Activated naive CD8-positive, alpha-beta T cell treated with anti-CD3 and anti-CD28 coated beads, Interleukin-2, amount 10 ng/mL, durations not matched to agents 7 days and 5 days (primary cell): ENCODE measurements at regions not wholly inside any gene's neighbourhood (a gene's known extent, or its start where the extent isn't known, plus 50 kb on each side); places are given as distances from the start of the nearest gene placed in this dataset.

Experiments
- ATAC-seq: fragments of 150-1000 bp; cut with Tn5 transposase; one replicate; pipeline ENCODE4 v1.10.0; 2021; ENCODE audit warnings: low read depth, moderate library complexity
- POLR2A ChIA-PET: fragments of 350-600 bp; sonication (Branson Sonifier 250); formaldehyde crosslinking; loops from one replicate; lab custom pipeline; 2021; ENCODE audit warnings: antibody characterized with exemption; lab: Charles Lee
- DNase-seq: peaks from one replicate; pipeline ENCODE4 v3.0.0; 2021
- H3K27ac Mint-ChIP-seq: one replicate; pipeline ENCODE4 v1.8.0; 2022; ENCODE audit warnings: mild to moderate bottlenecking, mixed read lengths
- H3K27me3 Mint-ChIP-seq: one replicate; pipeline ENCODE4 v1.8.0; 2022; ENCODE audit warnings: mild to moderate bottlenecking, moderate library complexity, mixed read lengths
- H3K36me3 Mint-ChIP-seq: one replicate; pipeline ENCODE4 v1.8.0; 2021; ENCODE audit warnings: mild to moderate bottlenecking, mixed read lengths
- H3K4me1 Mint-ChIP-seq: one replicate; pipeline ENCODE4 v1.8.0; 2021; ENCODE audit warnings: mixed read lengths
- H3K4me3 Mint-ChIP-seq: one replicate; pipeline ENCODE4 v1.8.0; 2022; ENCODE audit warnings: mild to moderate bottlenecking, moderate library complexity, mixed read lengths
- H3K9me3 Mint-ChIP-seq: one replicate; pipeline ENCODE4 v1.8.0; 2021; ENCODE audit warnings: mixed read lengths

GRCh38 chr13:109545931-109546330 is 240.5 kb downstream of the IRS2 start:
- ATAC-seq, result no peak
- POLR2A ChIA-PET, result no interaction called here
- no peak for DNase-seq
- H3K9me3 Mint-ChIP-seq, result peaks cover 1% of the 10 kb centered on the region
- H3K27me3 Mint-ChIP-seq, result peaks cover 5% of the 10 kb centered on the region
- H3K36me3 Mint-ChIP-seq, result no peaks in the 10 kb centered on the region
- H3K27ac Mint-ChIP-seq, result no peak overlapping the region
- no peak overlapping the region for H3K4me3 Mint-ChIP-seq
- peaks cover 3% of the 10 kb centered on the region for H3K4me1 Mint-ChIP-seq

DNA sequence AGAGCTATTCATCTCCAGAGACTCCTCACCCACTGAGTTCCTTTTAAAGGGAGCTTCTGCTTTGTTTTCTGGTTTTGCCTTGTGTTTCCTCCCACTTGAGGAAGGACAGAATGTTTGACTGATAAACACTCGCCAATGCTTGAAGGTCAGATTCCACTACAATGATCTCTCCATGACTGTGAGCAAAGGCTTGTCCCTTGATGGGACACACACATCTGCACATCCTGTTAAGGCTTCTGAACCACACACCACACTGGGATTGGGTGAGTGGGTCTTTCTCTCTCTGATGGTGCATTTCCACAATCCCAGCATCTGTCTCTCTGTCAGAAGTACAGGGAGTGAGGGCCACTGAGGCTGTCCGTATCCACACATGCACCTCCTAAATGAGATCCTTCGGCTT is 245.3 kb downstream of the IRS2 start:
- Mint-ChIP-seq H3K27ac (no peak overlapping the region), H3K36me3 (no peaks in the 10 kb centered on the region), H3K4me1 (peaks cover 3% of the 10 kb centered on the region)

DNA sequence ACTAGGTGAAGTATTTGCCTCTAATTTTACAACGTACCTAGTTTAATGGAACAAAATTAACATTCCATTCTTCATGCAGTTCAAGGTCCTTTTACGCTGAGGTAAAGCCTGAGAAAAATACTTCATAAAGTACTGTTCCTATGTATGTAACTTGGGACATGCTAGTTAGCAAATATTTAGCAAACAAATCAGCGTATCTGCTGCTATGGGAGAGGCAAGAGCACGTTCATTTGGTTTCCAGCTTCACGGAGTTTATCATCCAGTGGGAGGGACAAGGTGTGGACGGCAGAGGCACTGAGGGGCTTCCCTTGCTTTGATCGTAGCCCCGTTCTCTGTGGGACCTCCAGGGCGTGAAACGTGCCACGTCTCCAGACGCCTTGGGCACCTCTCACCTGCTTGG is 248.8 kb downstream of the IRS2 start:
- Mint-ChIP-seq H3K27me3 (no peaks in the 10 kb centered on the region), H3K4me1 (no peaks in the 10 kb centered on the region), H3K36me3 (no peaks in the 10 kb centered on the region), H3K9me3 (no peaks in the 10 kb centered on the region), H3K4me3 (no peak overlapping the region), H3K27ac (no peak overlapping the region)
- POLR2A ChIA-PET, result no interaction called here
- no peak for DNase-seq
- ATAC-seq, result no peak

More for the DNA sequence above, 245.3 kb downstream of the IRS2 start:
- peaks cover 1% of the 10 kb centered on the region for H3K9me3 Mint-ChIP-seq
- ATAC-seq, result no peak
- POLR2A ChIA-PET, result no interaction called here
- H3K4me3 Mint-ChIP-seq, result no peak overlapping the region
- H3K27me3 Mint-ChIP-seq, result no peaks in the 10 kb centered on the region
- no peak for DNase-seq

- POLR2A ChIA-PET, result interaction anchor here (0.5 kb wide), 1 partner anchor 39 kb away, joined by 3 read pairs; no protein-coding TSS in a partner anchor
- no peaks in the 10 kb centered on the region for H3K36me3 Mint-ChIP-seq
- H3K27me3 Mint-ChIP-seq, result no peaks in the 10 kb centered on the region
- ATAC-seq, result no peak
- no peaks in the 10 kb centered on the region for H3K4me1 Mint-ChIP-seq
- no peaks in the 10 kb centered on the region for H3K9me3 Mint-ChIP-seq
- no peak overlapping the region for H3K27ac Mint-ChIP-seq
- DNase-seq, result no peak
- no peak overlapping the region for H3K4me3 Mint-ChIP-seq
Observed at GRCh38 chr13:109533350-109533749, 253.0 kb downstream of the IRS2 start.

DNA sequence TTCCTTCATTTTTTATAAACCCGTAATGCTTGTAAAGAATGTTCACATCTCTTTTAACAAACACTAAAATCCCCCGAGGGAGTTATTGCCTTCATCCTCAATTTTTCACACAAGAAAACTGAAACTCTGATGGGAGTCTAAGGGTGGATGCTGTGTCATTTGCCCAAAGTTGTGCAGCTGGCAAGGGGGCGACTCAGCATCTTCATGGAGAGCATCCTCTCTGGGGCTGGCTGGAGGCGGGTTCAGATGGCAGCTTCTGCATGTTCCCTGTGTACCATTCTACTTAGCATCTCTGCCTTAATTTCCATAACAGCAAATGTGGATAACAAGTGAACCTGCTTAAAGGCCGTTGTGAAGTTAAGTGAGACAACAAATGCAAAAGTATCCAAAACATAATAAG is 256.4 kb downstream of the IRS2 start:
- no peak overlapping the region for H3K4me3 Mint-ChIP-seq
- ATAC-seq, result no peak

DNA sequence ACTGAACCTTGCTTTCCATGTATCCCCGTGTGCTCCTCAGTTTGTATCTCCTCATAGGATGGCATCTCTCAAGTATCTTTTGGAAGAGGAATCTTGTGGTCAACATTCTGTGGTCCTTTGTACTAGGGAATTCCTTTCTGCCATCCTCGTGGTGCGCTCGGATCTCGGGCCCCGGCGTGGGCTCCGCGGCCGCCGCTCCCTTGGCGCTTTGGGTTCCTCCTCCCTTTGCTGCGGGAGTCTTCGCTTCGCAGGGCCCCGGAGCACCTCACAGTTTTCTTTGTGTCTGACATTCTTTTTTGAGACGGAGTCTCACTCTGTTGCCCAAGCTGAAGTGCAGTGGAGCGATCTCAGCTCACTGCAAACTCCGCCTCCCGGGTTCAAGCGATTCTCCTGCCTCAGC is 264.7 kb downstream of the IRS2 start:
- ATAC-seq (no peak), DNase-seq (no peak)
- H3K4me3 Mint-ChIP-seq, result no peak overlapping the region
- peaks cover 3% of the 10 kb centered on the region for H3K27me3 Mint-ChIP-seq
- POLR2A ChIA-PET, result no interaction called here
- no peak overlapping the region for H3K27ac Mint-ChIP-seq
- H3K9me3 Mint-ChIP-seq, result no peaks in the 10 kb centered on the region
- H3K4me1 Mint-ChIP-seq, result no peaks in the 10 kb centered on the region
- H3K36me3 Mint-ChIP-seq, result no peaks in the 10 kb centered on the region

More for the DNA sequence above, 256.4 kb downstream of the IRS2 start:
- Mint-ChIP-seq H3K4me1 (no peaks in the 10 kb centered on the region), H3K27me3 (no peaks in the 10 kb centered on the region), H3K9me3 (no peaks in the 10 kb centered on the region), H3K27ac (no peak overlapping the region), H3K36me3 (no peaks in the 10 kb centered on the region)
- no peak for DNase-seq
- POLR2A ChIA-PET, result no interaction called here

DNA sequence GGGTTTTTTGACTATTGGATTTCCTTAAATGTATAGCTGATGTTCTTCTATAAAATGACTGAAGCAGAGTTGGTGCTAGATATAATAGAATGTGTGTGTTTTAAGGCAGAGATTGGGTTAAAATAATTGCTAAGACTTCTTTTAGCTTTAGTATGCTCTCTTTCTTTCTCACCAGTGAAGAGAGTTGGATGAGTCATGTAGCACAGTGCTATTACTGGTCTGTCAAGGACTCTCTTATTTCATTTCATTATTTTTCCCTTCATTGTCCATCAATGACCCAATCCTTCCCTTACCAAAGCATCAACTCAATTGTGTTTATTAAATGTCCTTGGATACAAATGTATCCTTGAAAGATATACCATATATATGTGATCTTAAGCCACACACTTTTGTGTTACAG is 268.9 kb downstream of the IRS2 start:
- Mint-ChIP-seq H3K36me3 (no peaks in the 10 kb centered on the region), H3K27me3 (peaks cover 9% of the 10 kb centered on the region), H3K4me3 (no peak overlapping the region), H3K27ac (no peak overlapping the region), H3K9me3 (no peaks in the 10 kb centered on the region), H3K4me1 (no peaks in the 10 kb centered on the region)
- DNase-seq (no peak), ATAC-seq (no peak)
- POLR2A ChIA-PET, result no interaction called here

DNA sequence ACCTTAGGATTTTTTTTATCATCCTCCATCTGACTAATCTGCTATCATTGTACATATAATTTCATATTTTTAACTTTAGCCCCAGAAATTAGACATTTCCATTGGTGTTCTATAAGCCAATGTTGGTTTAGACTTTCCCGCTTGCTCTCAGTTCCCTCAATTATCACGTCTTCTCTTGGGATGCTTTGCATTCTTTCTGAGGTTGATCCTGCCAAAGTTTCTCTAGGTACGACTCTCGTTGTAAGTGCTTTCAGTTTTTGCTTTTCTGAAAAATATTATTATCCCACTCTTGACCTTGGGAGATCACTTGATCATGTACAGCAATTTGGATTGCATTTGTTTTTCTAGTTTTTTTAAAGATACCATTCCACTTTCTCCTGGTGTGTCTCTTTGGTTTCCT is 270.2 kb downstream of the IRS2 start:
- POLR2A ChIA-PET, result no interaction called here
- DNase-seq, result no peak
- no peak overlapping the region for H3K27ac Mint-ChIP-seq

GRCh38 chr13:109510013-109510412 is 276.4 kb downstream of the IRS2 start:
- H3K27me3 Mint-ChIP-seq, result peaks cover 9% of the 10 kb centered on the region
- no peak overlapping the region for H3K4me3 Mint-ChIP-seq
- DNase-seq, result no peak
- no peak for ATAC-seq
- no peaks in the 10 kb centered on the region for H3K4me1 Mint-ChIP-seq
- H3K27ac Mint-ChIP-seq, result no peak overlapping the region
- peaks cover 3% of the 10 kb centered on the region for H3K9me3 Mint-ChIP-seq
- H3K36me3 Mint-ChIP-seq, result no peaks in the 10 kb centered on the region
- POLR2A ChIA-PET, result no interaction called here

More for the DNA sequence above, 270.2 kb downstream of the IRS2 start:
- Mint-ChIP-seq H3K9me3 (no peaks in the 10 kb centered on the region), H3K36me3 (no peaks in the 10 kb centered on the region), H3K27me3 (peaks cover 9% of the 10 kb centered on the region), H3K4me3 (no peak overlapping the region), H3K4me1 (no peaks in the 10 kb centered on the region)
- ATAC-seq, result no peak

- peaks cover 9% of the 10 kb centered on the region for H3K27me3 Mint-ChIP-seq
- H3K4me3 Mint-ChIP-seq, result no peak overlapping the region
- DNase-seq (no peak), ATAC-seq (no peak)
- H3K4me1 Mint-ChIP-seq, result no peaks in the 10 kb centered on the region
- H3K36me3 Mint-ChIP-seq, result no peaks in the 10 kb centered on the region
- H3K9me3 Mint-ChIP-seq, result peaks cover 3% of the 10 kb centered on the region
- POLR2A ChIA-PET, result no interaction called here
- no peak overlapping the region for H3K27ac Mint-ChIP-seq
Observed at GRCh38 chr13:109509154-109509900, 277.1 kb downstream of the IRS2 start.

DNA sequence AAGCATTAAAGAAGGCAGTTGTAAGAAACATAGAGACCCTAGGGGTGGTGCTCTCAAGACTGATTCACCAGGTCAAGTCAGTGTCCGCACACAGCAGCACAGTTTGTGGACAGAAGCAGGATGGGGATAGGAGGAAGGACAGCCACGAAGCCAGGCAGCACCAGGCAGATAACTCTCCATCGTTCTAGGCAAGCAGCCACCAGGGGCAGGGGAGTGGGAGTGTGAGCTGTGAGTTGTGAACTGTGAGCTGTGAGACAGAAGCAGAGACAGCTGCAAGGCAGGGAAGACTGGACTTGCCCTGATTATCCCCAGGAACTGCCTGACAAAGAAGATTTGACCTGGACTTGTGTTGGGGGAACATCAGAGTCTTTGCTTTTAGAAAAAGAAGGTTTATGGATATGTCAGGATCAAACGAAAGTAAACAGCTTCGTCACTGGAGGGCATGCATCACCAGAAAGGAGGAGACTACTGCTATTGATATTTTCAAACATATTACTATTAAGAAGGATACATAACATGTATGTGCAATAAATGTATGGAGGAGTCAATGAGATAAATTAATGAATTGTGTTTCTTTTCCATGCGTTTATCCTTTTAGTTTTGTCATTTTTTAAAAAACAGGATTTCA is 286.1 kb downstream of the IRS2 start:
- no peak for ATAC-seq
- H3K27me3 Mint-ChIP-seq, result peaks cover 3% of the 10 kb centered on the region
- peaks cover 5% of the 10 kb centered on the region for H3K9me3 Mint-ChIP-seq
- DNase-seq, result no peak
- H3K4me1 Mint-ChIP-seq, result no peaks in the 10 kb centered on the region
- no peak overlapping the region for H3K27ac Mint-ChIP-seq
- POLR2A ChIA-PET, result no interaction called here
- no peak overlapping the region for H3K4me3 Mint-ChIP-seq
- no peaks in the 10 kb centered on the region for H3K36me3 Mint-ChIP-seq

GRCh38 chr13:109497917-109498316 is 288.5 kb downstream of the IRS2 start:
- no peaks in the 10 kb centered on the region for H3K4me1 Mint-ChIP-seq
- no peak overlapping the region for H3K27ac Mint-ChIP-seq
- no peak overlapping the region for H3K4me3 Mint-ChIP-seq
- POLR2A ChIA-PET, result no interaction called here
- no peaks in the 10 kb centered on the region for H3K9me3 Mint-ChIP-seq
- no peak for ATAC-seq
- no peak for DNase-seq
- no peaks in the 10 kb centered on the region for H3K36me3 Mint-ChIP-seq
- H3K27me3 Mint-ChIP-seq, result peaks cover 2% of the 10 kb centered on the region

- Mint-ChIP-seq H3K27me3 (no peaks in the 10 kb centered on the region), H3K36me3 (no peaks in the 10 kb centered on the region), H3K4me1 (no peaks in the 10 kb centered on the region), H3K4me3 (no peak overlapping the region), H3K9me3 (no peaks in the 10 kb centered on the region), H3K27ac (no peak overlapping the region)
- DNase-seq (no peak), ATAC-seq (no peak)
- POLR2A ChIA-PET, result no interaction called here
Observed at GRCh38 chr13:109496216-109496615, 290.2 kb downstream of the IRS2 start.

GRCh38 chr13:109494925-109495369 is 291.4 kb downstream of the IRS2 start:
- no peak overlapping the region for H3K4me3 Mint-ChIP-seq
- POLR2A ChIA-PET, result no interaction called here
- H3K36me3 Mint-ChIP-seq, result no peaks in the 10 kb centered on the region
- H3K4me1 Mint-ChIP-seq, result no peaks in the 10 kb centered on the region
- no peaks in the 10 kb centered on the region for H3K9me3 Mint-ChIP-seq
- ATAC-seq (no peak), DNase-seq (no peak)
- H3K27me3 Mint-ChIP-seq, result no peaks in the 10 kb centered on the region
- no peak overlapping the region for H3K27ac Mint-ChIP-seq
